Nephron progenitor cell (in vitro differentiated cells): ENCODE measurements at regions not wholly inside any gene's neighbourhood (a gene's known extent, or its start where the extent isn't known, plus 50 kb on each side); places are given as distances from the start of the nearest gene placed in this dataset.
"Not testable (repeated sequence)": the region's sequence is repeated elsewhere in the genome, so short reads cannot be mapped to it uniquely, and the experiment has no call there.

Source experiments
- DNase-seq: peaks from one replicate; pipeline ENCODE4 v3.0.0; 2021
- H3K27ac Mint-ChIP-seq: 2 replicates; pipeline ENCODE4 v1.8.0; 2021; ENCODE audit warnings: mild to moderate bottlenecking, moderate library complexity, mixed read lengths
- H3K27me3 Mint-ChIP-seq: 2 replicates; pipeline ENCODE4 v1.8.0; 2021; ENCODE audit warnings: mild to moderate bottlenecking, low read depth, mixed read lengths; ENCODE audit not compliant: poor library complexity
- H3K36me3 Mint-ChIP-seq: 2 replicates; pipeline ENCODE4 v1.8.0; 2021; ENCODE audit warnings: low read depth, mixed read lengths
- H3K4me1 Mint-ChIP-seq: 2 replicates; pipeline ENCODE4 v1.8.0; 2021; ENCODE audit warnings: mixed read lengths
- H3K4me3 Mint-ChIP-seq: 2 replicates; pipeline ENCODE4 v1.8.0; 2021; ENCODE audit warnings: mild to moderate bottlenecking, moderate library complexity, mixed read lengths
- H3K9me3 Mint-ChIP-seq: 2 replicates; pipeline ENCODE4 v1.8.0; 2021; ENCODE audit warnings: mild to moderate bottlenecking, moderate library complexity, mixed read lengths
- TF ChIP-seq, protein P1 (sequence below): fragments of 200-600 bp; sonication (generic); IDR thresholded peaks from 2 replicates; pipeline ENCODE4 v1.5.0; 2021; ENCODE audit warnings: antibody characterized with exemption

DNA sequence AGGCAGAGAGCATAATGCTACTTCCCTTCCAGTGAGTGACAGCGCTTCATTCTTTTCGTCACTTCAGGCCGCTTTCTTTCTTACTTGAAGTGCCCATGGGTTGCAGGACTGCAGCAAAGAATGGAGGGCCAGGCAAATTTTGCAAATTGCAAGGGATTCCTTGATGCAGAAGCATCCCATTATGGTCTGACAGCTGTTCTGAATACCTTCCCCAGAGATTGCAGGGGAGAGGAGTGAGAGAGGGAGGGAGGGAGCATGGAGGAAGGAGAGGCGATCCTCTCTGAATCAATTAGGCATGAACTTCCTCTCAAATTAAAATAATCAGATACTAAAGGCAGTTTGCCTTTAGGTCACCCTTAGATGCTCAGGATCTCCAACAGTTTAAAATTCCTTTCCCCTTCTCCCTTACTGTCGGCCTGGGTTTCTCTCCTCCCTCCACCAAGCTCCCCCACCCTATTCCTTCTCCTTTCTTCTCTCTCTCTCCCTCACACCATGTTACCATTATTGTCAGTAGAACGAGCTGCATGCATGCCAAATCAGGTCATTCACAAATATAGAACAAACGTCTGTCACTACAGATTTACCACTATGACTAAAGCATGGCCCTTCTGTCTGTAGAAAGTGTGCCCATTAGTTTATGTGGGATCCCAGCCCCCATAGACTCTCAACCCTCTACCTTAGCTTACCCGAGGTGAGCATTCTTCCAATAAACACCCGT is 289.2 kb downstream of the CD83 start:
- H3K27ac Mint-ChIP-seq: peak overlapping the region; percentile 7
- peaks cover 14% of the 10 kb centered on the region for H3K4me1 Mint-ChIP-seq

DNA sequence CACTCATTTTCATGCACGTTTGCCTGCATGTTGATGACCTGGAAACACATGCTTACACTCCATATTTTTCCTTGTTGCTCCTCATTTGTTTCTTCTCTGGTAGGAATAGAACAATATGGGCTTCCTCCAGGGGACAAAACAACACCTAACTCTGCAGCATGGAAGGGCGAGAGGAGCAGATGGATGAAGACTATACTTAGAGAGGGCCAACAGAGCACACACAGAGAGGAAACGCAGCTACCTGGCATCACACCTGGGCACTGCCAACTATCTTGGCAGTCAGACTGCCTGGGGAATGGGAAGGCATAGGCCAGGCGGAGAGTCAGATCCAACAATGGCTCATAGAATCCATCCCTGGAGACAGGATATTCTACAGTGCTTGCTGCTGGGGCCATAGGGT is 290.9 kb downstream of the CD83 start:
- Mint-ChIP-seq H3K27ac (no peak overlapping the region), H3K27me3 (no peaks in the 10 kb centered on the region), H3K36me3 (no peaks in the 10 kb centered on the region), H3K4me3 (no peak overlapping the region), H3K4me1 (peaks cover 14% of the 10 kb centered on the region), H3K9me3 (no peaks in the 10 kb centered on the region)
- DNase-seq: no peak
- TF ChIP-seq, protein P1, sequence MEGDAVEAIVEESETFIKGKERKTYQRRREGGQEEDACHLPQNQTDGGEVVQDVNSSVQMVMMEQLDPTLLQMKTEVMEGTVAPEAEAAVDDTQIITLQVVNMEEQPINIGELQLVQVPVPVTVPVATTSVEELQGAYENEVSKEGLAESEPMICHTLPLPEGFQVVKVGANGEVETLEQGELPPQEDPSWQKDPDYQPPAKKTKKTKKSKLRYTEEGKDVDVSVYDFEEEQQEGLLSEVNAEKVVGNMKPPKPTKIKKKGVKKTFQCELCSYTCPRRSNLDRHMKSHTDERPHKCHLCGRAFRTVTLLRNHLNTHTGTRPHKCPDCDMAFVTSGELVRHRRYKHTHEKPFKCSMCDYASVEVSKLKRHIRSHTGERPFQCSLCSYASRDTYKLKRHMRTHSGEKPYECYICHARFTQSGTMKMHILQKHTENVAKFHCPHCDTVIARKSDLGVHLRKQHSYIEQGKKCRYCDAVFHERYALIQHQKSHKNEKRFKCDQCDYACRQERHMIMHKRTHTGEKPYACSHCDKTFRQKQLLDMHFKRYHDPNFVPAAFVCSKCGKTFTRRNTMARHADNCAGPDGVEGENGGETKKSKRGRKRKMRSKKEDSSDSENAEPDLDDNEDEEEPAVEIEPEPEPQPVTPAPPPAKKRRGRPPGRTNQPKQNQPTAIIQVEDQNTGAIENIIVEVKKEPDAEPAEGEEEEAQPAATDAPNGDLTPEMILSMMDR: no peak

More for the DNA sequence above, 289.2 kb downstream of the CD83 start:
- no peaks in the 10 kb centered on the region for H3K9me3 Mint-ChIP-seq
- no peaks in the 10 kb centered on the region for H3K27me3 Mint-ChIP-seq
- no peaks in the 10 kb centered on the region for H3K36me3 Mint-ChIP-seq
- no peak overlapping the region for H3K4me3 Mint-ChIP-seq
- DNase-seq: no peak
- TF ChIP-seq, protein P1: no peak

DNA sequence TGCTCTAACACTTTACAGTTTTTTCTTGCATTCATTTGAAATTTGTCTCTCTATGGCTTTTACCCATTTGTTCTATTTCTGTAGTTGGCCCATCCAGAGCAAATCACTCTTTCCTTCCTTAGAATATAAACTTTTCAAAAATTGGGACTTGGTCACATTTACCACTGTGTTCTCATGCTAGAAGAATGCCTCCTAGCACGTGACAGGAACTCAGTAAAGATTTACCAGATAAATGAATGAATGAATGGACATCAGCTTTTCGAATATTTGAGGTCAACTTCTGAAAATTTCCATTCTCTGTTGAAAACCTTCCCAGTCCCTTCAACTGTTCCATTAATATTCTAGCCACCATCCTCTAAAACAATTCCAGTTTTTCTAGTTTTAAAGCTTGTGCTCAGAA is 294.5 kb downstream of the CD83 start:
- Mint-ChIP-seq H3K4me3 (no peak overlapping the region), H3K27ac (no peak overlapping the region), H3K9me3 (peaks cover 6% of the 10 kb centered on the region), H3K27me3 (peaks cover 5% of the 10 kb centered on the region), H3K4me1 (peaks cover 7% of the 10 kb centered on the region), H3K36me3 (no peaks in the 10 kb centered on the region)
- TF ChIP-seq, protein P1: no peak
- DNase-seq: no peak

DNA sequence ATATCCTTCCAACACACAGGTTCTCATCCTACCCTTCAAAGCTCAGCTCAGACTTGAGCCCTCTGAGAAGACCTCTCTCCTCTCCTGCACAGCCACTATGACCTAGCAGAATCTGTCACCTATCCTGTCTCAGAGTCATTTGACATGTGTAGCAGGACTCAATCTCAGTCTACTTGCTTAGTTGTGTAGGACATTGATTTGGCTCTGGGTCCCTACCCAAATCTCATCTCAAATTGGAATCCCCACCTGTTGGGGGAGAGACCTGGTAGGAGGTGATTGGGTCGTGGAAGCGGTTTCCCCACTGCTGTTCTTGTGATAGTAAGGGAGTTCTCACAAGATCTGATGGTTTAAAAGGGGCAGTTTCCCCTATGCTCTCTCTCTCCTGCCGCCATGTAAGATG is 297.9 kb downstream of the CD83 start:
- Mint-ChIP-seq H3K9me3 (peaks cover 24% of the 10 kb centered on the region), H3K4me3 (no peak overlapping the region), H3K27me3 (peaks cover 5% of the 10 kb centered on the region), H3K36me3 (no peaks in the 10 kb centered on the region), H3K4me1 (no peaks in the 10 kb centered on the region), H3K27ac (no peak overlapping the region)
- DNase-seq: no peak
- TF ChIP-seq, protein P1: no peak

DNA sequence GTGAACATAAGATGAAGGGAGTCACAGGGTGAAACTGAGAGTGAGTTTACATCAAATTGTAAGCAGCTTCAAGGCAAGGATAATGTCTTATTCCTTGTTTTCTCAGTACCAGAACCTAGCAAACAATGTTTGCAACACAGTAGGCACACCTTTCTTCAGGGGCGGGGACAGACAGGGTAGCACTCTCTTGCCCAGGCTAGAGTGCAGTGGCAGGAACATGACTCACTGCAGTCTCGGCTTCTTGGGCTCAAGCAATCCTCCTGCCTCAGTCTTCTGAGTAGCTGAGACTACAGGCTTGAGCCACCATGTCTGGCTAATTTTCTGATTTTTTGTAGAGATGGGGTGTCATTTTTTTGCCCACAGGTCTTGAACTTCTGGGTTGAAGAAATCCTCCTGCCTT is 299.8 kb downstream of the CD83 start:
- no peak overlapping the region for H3K27ac Mint-ChIP-seq
- H3K4me1 Mint-ChIP-seq: peaks cover 8% of the 10 kb centered on the region
- H3K36me3 Mint-ChIP-seq: no peaks in the 10 kb centered on the region
- TF ChIP-seq, protein P1: no peak
- DNase-seq: no peak
- H3K27me3 Mint-ChIP-seq: peaks cover 5% of the 10 kb centered on the region
- peaks cover 27% of the 10 kb centered on the region for H3K9me3 Mint-ChIP-seq
- H3K4me3 Mint-ChIP-seq: no peak overlapping the region

DNA sequence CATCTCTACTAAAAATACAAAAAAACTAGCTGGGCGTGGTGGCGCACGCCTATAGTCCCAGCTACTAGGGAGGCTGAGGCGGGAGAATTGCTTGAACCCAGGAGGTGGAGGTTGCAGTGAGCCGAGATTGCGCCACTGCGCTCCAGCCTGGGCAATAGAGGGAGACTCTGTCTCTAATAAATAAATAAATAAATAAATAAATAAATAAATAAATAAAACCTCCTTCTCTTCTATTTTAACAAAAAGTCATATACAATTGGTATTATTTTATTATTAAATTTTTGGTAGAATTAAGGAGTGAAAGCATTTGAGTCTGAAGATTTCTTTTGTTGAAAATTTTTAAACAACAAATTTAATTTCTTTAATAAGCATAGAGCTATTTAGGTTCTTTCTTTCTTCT is 301.7 kb downstream of the CD83 start:
- H3K36me3 Mint-ChIP-seq: not testable (repeated sequence)
- H3K9me3 Mint-ChIP-seq: peaks cover 27% of the 10 kb centered on the region

More for the DNA sequence above, 301.7 kb downstream of the CD83 start:
- Mint-ChIP-seq H3K27me3 (peaks cover 11% of the 10 kb centered on the region), H3K4me1 (peaks cover 20% of the 10 kb centered on the region)
- not testable (repeated sequence) for DNase-seq, H3K27ac Mint-ChIP-seq, H3K4me3 Mint-ChIP-seq
